HEK293 (cell line): ENCODE measurements at regions not wholly inside any gene's neighbourhood (a gene's known extent, or its start where the extent isn't known, plus 50 kb on each side); places are given as distances from the start of the nearest gene placed in this dataset.

Experiments used
- CTCF ChIA-PET: fragments of 350-600 bp; formaldehyde crosslinking; extraction: SDS; loops from one replicate; lab custom pipeline; 2021; ENCODE audit warnings: antibody characterized with exemption; lab: Yijun Ruan, JAX
- POLR2A ChIA-PET: fragments of 300-600 bp; formaldehyde crosslinking; extraction: SDS; loops from one replicate; lab custom pipeline; 2020; ENCODE audit warnings: antibody characterized with exemption, inconsistent platforms; lab: Yijun Ruan, JAX
- H3K27ac ChIP-seq: fragments of 200-500 bp; sonication (Bioruptor generic); 2 replicates; pipeline ENCODE4 v1.5.1; 2014; ENCODE audit warnings: low read depth, low read length, control low read depth, inconsistent platforms; ENCODE audit errors: extremely low read depth
- H3K36me3 ChIP-seq, 2 experiments: fragments of 200-500 bp in 1 of 2; sonication (Bioruptor generic) in 1 of 2; 1 replicate in 1 of 2; 2 replicates in 1 of 2; pipeline ENCODE4 v1.5.1; 2014 to 2017; ENCODE audit warnings: inconsistent platforms in 2 of 2, low read length in 2 of 2; ENCODE audit not compliant: control insufficient read depth in 2 of 2, insufficient read depth in 1 of 2
- H3K4me1 ChIP-seq: fragments of 200-500 bp; sonication (Bioruptor generic); 2 replicates; pipeline ENCODE4 v1.5.1; 2014; ENCODE audit warnings: mild to moderate bottlenecking, low read length, inconsistent platforms; ENCODE audit not compliant: control insufficient read depth, insufficient read depth
- H3K4me3 ChIP-seq: 2 replicates; pipeline ENCODE4 v1.5.1; 2011; ENCODE audit warnings: low read depth, mild to moderate bottlenecking, control low read depth, low read length, moderate library complexity
- H3K9me3 ChIP-seq: fragments of 200-500 bp; sonication (Bioruptor generic); 2 replicates; pipeline ENCODE4 v1.5.1; 2014; ENCODE audit warnings: low read depth, low read length, inconsistent platforms; ENCODE audit not compliant: control insufficient read depth, insufficient read depth
- BCL6B ChIP-seq: fragments of 450-650 bp; formaldehyde crosslinking; IDR thresholded peaks from 2 replicates; pipeline ENCODE4 v1.5.1; 2017; ENCODE audit warnings: missing biosample characterization, missing genetic modification characterization
- EGR2 ChIP-seq: fragments of 450-650 bp; formaldehyde crosslinking; IDR thresholded peaks from 2 replicates; pipeline ENCODE4 v1.5.1; 2016; ENCODE audit warnings: low read depth, missing biosample characterization, missing genetic modification characterization
- KLF9 ChIP-seq: fragments of 450-650 bp; formaldehyde crosslinking; IDR thresholded peaks from 2 replicates; pipeline ENCODE4 v1.5.1; 2016; ENCODE audit warnings: missing biosample characterization, missing genetic modification characterization, low read depth
- SCRT1 ChIP-seq: fragments of 450-650 bp; formaldehyde crosslinking; IDR thresholded peaks from 2 replicates; pipeline ENCODE4 v1.5.1; 2016; ENCODE audit warnings: missing biosample characterization, missing genetic modification characterization, borderline replicate concordance
- ZNF133 ChIP-seq: fragments of 450-650 bp; formaldehyde crosslinking; IDR thresholded peaks from 2 replicates; pipeline ENCODE4 v1.5.1; 2016; ENCODE audit warnings: missing biosample characterization, missing genetic modification characterization
- ZNF24 ChIP-seq: fragments of 450-650 bp; formaldehyde crosslinking; IDR thresholded peaks from 2 replicates; pipeline ENCODE4 v1.5.1; 2016; ENCODE audit warnings: missing biosample characterization, missing genetic modification characterization
- ZNF292 ChIP-seq: fragments of 450-650 bp; formaldehyde crosslinking; IDR thresholded peaks from 2 replicates; pipeline ENCODE4 v1.5.1; 2016; ENCODE audit warnings: low read depth, missing biosample characterization, missing genetic modification characterization, borderline replicate concordance
- ZNF302 ChIP-seq: fragments of 450-650 bp; formaldehyde crosslinking; IDR thresholded peaks from 2 replicates; pipeline ENCODE4 v1.5.1; 2016; ENCODE audit warnings: missing biosample characterization, missing genetic modification characterization, low read depth
- ZNF350 ChIP-seq: fragments of 450-650 bp; formaldehyde crosslinking; IDR thresholded peaks from 2 replicates; pipeline ENCODE4 v1.5.0; 2017; ENCODE audit warnings: missing biosample characterization, mild to moderate bottlenecking, missing genetic modification characterization
- ZNF37A ChIP-seq: fragments of 450-650 bp; IDR thresholded peaks from 2 replicates; pipeline ENCODE4 v1.5.1; 2018; ENCODE audit warnings: missing biosample characterization, missing genetic modification characterization
- ZNF558 ChIP-seq: fragments of 450-650 bp; formaldehyde crosslinking; IDR thresholded peaks from 2 replicates; pipeline ENCODE4 v1.5.1; 2016; ENCODE audit warnings: missing biosample characterization, missing genetic modification characterization
- ZNF585B ChIP-seq: fragments of 450-650 bp; formaldehyde crosslinking; IDR thresholded peaks from 2 replicates; pipeline ENCODE4 v1.5.1; 2016; ENCODE audit warnings: missing biosample characterization, missing genetic modification characterization
- ZNF677 ChIP-seq: fragments of 450-650 bp; IDR thresholded peaks from 2 replicates; pipeline ENCODE4 v1.5.0; 2018; ENCODE audit warnings: missing biosample characterization, mild to moderate bottlenecking, missing genetic modification characterization, moderate library complexity
- TF ChIP-seq, protein P1 (sequence below): fragments of 450-650 bp; formaldehyde crosslinking; IDR thresholded peaks from 2 replicates; pipeline ENCODE4 v1.5.1; 2017; ENCODE audit warnings: missing biosample characterization, missing genetic modification characterization
- TF ChIP-seq, protein P2 (sequence below): fragments of 450-650 bp; formaldehyde crosslinking; IDR thresholded peaks from 2 replicates; pipeline ENCODE4 v1.5.0; 2017; ENCODE audit warnings: missing biosample characterization, missing genetic modification characterization, borderline replicate concordance
- TF ChIP-seq, protein P3 (sequence below): fragments of 450-650 bp; formaldehyde crosslinking; optimal IDR thresholded peaks from 2 replicates; pipeline ENCODE3; 2016; ENCODE audit warnings: missing biosample characterization, mild to moderate bottlenecking, missing genetic modification characterization
- TF ChIP-seq, protein P4 (sequence below): IDR thresholded peaks from 2 replicates; pipeline ENCODE4 v1.6.1; 2011; ENCODE audit warnings: mild to moderate bottlenecking, low read depth, low read length, borderline replicate concordance
- TF ChIP-seq, protein P5 (sequence below): fragments of 450-650 bp; formaldehyde crosslinking; conservative IDR thresholded peaks from 2 replicates; pipeline ENCODE4 v1.5.1; 2016; ENCODE audit warnings: low read depth, missing biosample characterization, missing genetic modification characterization
- TF ChIP-seq, protein P6 (sequence below): fragments of 450-650 bp; formaldehyde crosslinking; IDR thresholded peaks from 2 replicates; pipeline ENCODE4 v1.5.1; 2016; ENCODE audit warnings: missing biosample characterization, missing genetic modification characterization

DNA sequence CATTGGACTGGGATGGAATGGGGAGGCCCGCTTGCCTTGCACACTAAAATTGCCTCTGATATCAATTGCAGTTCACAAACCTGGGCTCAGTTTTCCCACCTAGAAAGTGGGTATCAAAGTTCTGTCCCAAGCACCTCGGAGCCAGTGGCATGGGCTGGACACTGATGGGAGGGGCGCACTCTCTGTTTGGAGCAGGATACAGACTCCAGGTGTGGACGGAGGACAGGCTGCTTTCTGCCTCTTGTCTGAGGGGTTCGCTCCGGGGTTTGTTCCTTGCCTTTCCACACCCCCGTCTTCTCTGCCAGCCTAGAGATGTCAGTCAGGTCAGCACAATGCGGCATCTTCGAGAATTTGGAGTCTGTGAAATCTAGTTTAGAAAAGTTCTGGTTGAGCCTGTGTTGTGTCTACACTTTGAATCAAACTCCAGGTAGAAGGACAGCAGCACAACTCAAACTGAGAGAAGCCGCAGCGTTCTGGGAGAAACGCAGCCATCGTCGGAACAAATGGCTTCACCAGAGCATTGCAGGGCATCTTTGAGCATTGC, 141.9 kb downstream of the TEX29 start:
- ChIA-PET POLR2A (no interaction called here), CTCF (interaction anchor here (0.6 kb wide), 1 partner anchor 11 kb away, joined by 3 read pairs; no protein-coding TSS in a partner anchor)
- TF ChIP-seq EGR2 (tag by site-specific recombination): no peak
- TF ChIP-seq ZNF133 (tag by site-specific recombination): no peak
- TF ChIP-seq, protein P1, sequence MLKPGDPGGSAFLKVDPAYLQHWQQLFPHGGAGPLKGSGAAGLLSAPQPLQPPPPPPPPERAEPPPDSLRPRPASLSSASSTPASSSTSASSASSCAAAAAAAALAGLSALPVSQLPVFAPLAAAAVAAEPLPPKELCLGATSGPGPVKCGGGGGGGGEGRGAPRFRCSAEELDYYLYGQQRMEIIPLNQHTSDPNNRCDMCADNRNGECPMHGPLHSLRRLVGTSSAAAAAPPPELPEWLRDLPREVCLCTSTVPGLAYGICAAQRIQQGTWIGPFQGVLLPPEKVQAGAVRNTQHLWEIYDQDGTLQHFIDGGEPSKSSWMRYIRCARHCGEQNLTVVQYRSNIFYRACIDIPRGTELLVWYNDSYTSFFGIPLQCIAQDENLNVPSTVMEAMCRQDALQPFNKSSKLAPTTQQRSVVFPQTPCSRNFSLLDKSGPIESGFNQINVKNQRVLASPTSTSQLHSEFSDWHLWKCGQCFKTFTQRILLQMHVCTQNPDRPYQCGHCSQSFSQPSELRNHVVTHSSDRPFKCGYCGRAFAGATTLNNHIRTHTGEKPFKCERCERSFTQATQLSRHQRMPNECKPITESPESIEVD (tag by site-specific recombination): no peak
- no peak for TF ChIP-seq ZNF677 (tag by site-specific recombination)
- TF ChIP-seq, protein P2, sequence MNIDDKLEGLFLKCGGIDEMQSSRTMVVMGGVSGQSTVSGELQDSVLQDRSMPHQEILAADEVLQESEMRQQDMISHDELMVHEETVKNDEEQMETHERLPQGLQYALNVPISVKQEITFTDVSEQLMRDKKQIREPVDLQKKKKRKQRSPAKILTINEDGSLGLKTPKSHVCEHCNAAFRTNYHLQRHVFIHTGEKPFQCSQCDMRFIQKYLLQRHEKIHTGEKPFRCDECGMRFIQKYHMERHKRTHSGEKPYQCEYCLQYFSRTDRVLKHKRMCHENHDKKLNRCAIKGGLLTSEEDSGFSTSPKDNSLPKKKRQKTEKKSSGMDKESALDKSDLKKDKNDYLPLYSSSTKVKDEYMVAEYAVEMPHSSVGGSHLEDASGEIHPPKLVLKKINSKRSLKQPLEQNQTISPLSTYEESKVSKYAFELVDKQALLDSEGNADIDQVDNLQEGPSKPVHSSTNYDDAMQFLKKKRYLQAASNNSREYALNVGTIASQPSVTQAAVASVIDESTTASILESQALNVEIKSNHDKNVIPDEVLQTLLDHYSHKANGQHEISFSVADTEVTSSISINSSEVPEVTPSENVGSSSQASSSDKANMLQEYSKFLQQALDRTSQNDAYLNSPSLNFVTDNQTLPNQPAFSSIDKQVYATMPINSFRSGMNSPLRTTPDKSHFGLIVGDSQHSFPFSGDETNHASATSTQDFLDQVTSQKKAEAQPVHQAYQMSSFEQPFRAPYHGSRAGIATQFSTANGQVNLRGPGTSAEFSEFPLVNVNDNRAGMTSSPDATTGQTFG (tag by site-specific recombination): no peak
- no peak for TF ChIP-seq ZNF24 (tag by site-specific recombination)
- no peak for TF ChIP-seq ZNF37A
- TF ChIP-seq ZNF302: no peak
- no peak for TF ChIP-seq ZNF558
- TF ChIP-seq, protein P3, sequence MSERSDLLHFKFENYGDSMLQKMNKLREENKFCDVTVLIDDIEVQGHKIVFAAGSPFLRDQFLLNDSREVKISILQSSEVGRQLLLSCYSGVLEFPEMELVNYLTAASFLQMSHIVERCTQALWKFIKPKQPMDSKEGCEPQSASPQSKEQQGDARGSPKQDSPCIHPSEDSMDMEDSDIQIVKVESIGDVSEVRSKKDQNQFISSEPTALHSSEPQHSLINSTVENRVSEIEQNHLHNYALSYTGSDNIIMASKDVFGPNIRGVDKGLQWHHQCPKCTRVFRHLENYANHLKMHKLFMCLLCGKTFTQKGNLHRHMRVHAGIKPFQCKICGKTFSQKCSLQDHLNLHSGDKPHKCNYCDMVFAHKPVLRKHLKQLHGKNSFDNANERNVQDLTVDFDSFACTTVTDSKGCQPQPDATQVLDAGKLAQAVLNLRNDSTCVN (tag by site-specific recombination): no peak
- no peak for TF ChIP-seq SCRT1
- TF ChIP-seq, protein P4, sequence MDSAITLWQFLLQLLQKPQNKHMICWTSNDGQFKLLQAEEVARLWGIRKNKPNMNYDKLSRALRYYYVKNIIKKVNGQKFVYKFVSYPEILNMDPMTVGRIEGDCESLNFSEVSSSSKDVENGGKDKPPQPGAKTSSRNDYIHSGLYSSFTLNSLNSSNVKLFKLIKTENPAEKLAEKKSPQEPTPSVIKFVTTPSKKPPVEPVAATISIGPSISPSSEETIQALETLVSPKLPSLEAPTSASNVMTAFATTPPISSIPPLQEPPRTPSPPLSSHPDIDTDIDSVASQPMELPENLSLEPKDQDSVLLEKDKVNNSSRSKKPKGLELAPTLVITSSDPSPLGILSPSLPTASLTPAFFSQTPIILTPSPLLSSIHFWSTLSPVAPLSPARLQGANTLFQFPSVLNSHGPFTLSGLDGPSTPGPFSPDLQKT: no peak
- TF ChIP-seq, protein P5, sequence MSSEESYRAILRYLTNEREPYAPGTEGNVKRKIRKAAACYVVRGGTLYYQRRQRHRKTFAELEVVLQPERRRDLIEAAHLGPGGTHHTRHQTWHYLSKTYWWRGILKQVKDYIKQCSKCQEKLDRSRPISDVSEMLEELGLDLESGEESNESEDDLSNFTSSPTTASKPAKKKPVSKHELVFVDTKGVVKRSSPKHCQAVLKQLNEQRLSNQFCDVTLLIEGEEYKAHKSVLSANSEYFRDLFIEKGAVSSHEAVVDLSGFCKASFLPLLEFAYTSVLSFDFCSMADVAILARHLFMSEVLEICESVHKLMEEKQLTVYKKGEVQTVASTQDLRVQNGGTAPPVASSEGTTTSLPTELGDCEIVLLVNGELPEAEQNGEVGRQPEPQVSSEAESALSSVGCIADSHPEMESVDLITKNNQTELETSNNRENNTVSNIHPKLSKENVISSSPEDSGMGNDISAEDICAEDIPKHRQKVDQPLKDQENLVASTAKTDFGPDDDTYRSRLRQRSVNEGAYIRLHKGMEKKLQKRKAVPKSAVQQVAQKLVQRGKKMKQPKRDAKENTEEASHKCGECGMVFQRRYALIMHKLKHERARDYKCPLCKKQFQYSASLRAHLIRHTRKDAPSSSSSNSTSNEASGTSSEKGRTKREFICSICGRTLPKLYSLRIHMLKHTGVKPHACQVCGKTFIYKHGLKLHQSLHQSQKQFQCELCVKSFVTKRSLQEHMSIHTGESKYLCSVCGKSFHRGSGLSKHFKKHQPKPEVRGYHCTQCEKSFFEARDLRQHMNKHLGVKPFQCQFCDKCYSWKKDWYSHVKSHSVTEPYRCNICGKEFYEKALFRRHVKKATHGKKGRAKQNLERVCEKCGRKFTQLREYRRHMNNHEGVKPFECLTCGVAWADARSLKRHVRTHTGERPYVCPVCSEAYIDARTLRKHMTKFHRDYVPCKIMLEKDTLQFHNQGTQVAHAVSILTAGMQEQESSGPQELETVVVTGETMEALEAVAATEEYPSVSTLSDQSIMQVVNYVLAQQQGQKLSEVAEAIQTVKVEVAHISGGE (tag by site-specific recombination): no peak
- TF ChIP-seq ZNF350: no peak
- no peak for TF ChIP-seq KLF9 (tag by site-specific recombination)
- no peak for TF ChIP-seq ZNF292
- TF ChIP-seq, protein P6, sequence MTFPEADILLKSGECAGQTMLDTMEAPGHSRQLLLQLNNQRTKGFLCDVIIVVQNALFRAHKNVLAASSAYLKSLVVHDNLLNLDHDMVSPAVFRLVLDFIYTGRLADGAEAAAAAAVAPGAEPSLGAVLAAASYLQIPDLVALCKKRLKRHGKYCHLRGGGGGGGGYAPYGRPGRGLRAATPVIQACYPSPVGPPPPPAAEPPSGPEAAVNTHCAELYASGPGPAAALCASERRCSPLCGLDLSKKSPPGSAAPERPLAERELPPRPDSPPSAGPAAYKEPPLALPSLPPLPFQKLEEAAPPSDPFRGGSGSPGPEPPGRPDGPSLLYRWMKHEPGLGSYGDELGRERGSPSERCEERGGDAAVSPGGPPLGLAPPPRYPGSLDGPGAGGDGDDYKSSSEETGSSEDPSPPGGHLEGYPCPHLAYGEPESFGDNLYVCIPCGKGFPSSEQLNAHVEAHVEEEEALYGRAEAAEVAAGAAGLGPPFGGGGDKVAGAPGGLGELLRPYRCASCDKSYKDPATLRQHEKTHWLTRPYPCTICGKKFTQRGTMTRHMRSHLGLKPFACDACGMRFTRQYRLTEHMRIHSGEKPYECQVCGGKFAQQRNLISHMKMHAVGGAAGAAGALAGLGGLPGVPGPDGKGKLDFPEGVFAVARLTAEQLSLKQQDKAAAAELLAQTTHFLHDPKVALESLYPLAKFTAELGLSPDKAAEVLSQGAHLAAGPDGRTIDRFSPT (tag by site-specific recombination): no peak
- TF ChIP-seq ZNF585B: no peak
- TF ChIP-seq BCL6B: no peak
- H3K4me1 ChIP-seq: no peaks in the 10 kb centered on the region
- H3K9me3 ChIP-seq: no peaks in the 10 kb centered on the region
- no peaks in the 10 kb centered on the region for H3K36me3 ChIP-seq
- no peak overlapping the region for H3K27ac ChIP-seq
- H3K4me3 ChIP-seq: no peak overlapping the region
